GM23338 (cell line): ENCODE measurements at regions not wholly inside any gene's neighbourhood (a gene's known extent, or its start where the extent isn't known, plus 50 kb on each side); places are given as distances from the start of the nearest gene placed in this dataset.

ENCODE experiments used
- ATAC-seq: fragments of 200-7000 bp; cut with Tn5 transposase; 3 replicates; pipeline ENCODE4 v1.9.1; 2020
- DNase-seq: peaks from one replicate; pipeline ENCODE4 v3.0.0-alpha.2; 2015; ENCODE audit warnings: low spot score
- H2AFZ ChIP-seq: fragments of 200-600 bp; sonication (generic); 2 replicates; pipeline ENCODE4 v1.8.0; 2016; ENCODE audit warnings: antibody characterized with exemption, mild to moderate bottlenecking, moderate library complexity
- H3F3A ChIP-seq: fragments of 200-600 bp; sonication (generic); replicated peaks from 2 replicates; pipeline ENCODE4 v1.8.0; 2017; ENCODE audit warnings: antibody characterized with exemption, mixed run types, low read depth
- H3K27ac ChIP-seq: fragments of 200-600 bp; sonication (generic); 2 replicates; pipeline ENCODE4 v1.6.1; 2016; ENCODE audit warnings: low read depth
- H3K27me3 ChIP-seq: fragments of 200-600 bp; sonication (generic); 2 replicates; pipeline ENCODE4 v1.8.0; 2016; ENCODE audit warnings: mild to moderate bottlenecking, mixed run types, moderate library complexity; ENCODE audit not compliant: insufficient read depth
- H3K36me3 ChIP-seq: fragments of 200-600 bp; sonication (generic); 2 replicates; pipeline ENCODE4 v1.8.0; 2016; ENCODE audit warnings: mild to moderate bottlenecking; ENCODE audit not compliant: insufficient read depth
- H3K4me1 ChIP-seq: fragments of 200-600 bp; sonication (generic); 2 replicates; pipeline ENCODE4 v1.8.0; 2016; ENCODE audit warnings: mild to moderate bottlenecking, moderate library complexity; ENCODE audit not compliant: insufficient read depth
- H3K4me2 ChIP-seq: fragments of 200-600 bp; sonication (generic); 2 replicates; pipeline ENCODE4 v1.7.1; 2017; ENCODE audit warnings: mixed run types
- H3K4me3 ChIP-seq: fragments of 200-600 bp; sonication (generic); 2 replicates; pipeline ENCODE4 v1.6.1; 2016; ENCODE audit warnings: mixed run types
- H3K79me2 ChIP-seq: fragments of 200-600 bp; sonication (generic); replicated peaks from 2 replicates; pipeline ENCODE4 v1.8.0; 2017; ENCODE audit warnings: mild to moderate bottlenecking; ENCODE audit not compliant: insufficient read depth
- H3K9me2 ChIP-seq: fragments of 200-600 bp; sonication (generic); 2 replicates; pipeline ENCODE4 v1.8.0; 2017; ENCODE audit not compliant: insufficient read depth
- H4K20me1 ChIP-seq: fragments of 200-600 bp; sonication (generic); replicated peaks from 2 replicates; pipeline ENCODE4 v1.8.0; 2017; ENCODE audit warnings: mild to moderate bottlenecking; ENCODE audit not compliant: insufficient read depth
- H3K27ac Mint-ChIP-seq: 2 replicates; pipeline ENCODE4 v1.8.0; 2020; ENCODE audit warnings: inconsistent platforms, mild to moderate bottlenecking, moderate library complexity, mixed read lengths
- H3K27me3 Mint-ChIP-seq: 3 replicates; pipeline ENCODE4 v1.8.0; 2022; ENCODE audit warnings: low read depth, mild to moderate bottlenecking, moderate library complexity, mixed read lengths, inconsistent platforms; ENCODE audit not compliant: insufficient read depth, poor library complexity
- H3K36me3 Mint-ChIP-seq: 3 replicates; pipeline ENCODE4 v1.8.0; 2021; ENCODE audit warnings: low read depth, mild to moderate bottlenecking, inconsistent platforms, moderate library complexity, mixed read lengths
- H3K4me1 Mint-ChIP-seq: 3 replicates; pipeline ENCODE4 v1.8.0; 2020; ENCODE audit warnings: mild to moderate bottlenecking, inconsistent platforms, mixed read lengths
- H3K4me3 Mint-ChIP-seq: 3 replicates; pipeline ENCODE4 v1.8.0; 2021; ENCODE audit warnings: moderate library complexity, mild to moderate bottlenecking, inconsistent platforms, mixed read lengths
- H3K9me3 Mint-ChIP-seq: 3 replicates; pipeline ENCODE4 v1.8.0; 2020; ENCODE audit warnings: moderate library complexity, mild to moderate bottlenecking, inconsistent platforms, mixed read lengths
- CREB1 ChIP-seq: fragments of 250-450 bp; sonication (Bioruptor Pico); IDR thresholded peaks from 2 replicates; pipeline ENCODE4 v1.5.0; 2020; ENCODE audit warnings: low read depth, mild to moderate bottlenecking, moderate library complexity
- ETS1 ChIP-seq: IDR thresholded peaks from 2 replicates; pipeline ENCODE4 v1.6.1; 2016; ENCODE audit warnings: antibody characterized with exemption
- EZH2 ChIP-seq: fragments of 200-600 bp; sonication (generic); IDR thresholded peaks from one replicate; pipeline ENCODE4 v1.8.0; 2017; ENCODE audit warnings: antibody characterized with exemption, mild to moderate bottlenecking, low read depth; ENCODE audit not compliant: unreplicated experiment
- EZH2phosphoT487 ChIP-seq: fragments of 200-600 bp; sonication (generic); IDR thresholded peaks from one replicate; pipeline ENCODE4 v1.8.1; 2018; ENCODE audit warnings: antibody characterized with exemption; ENCODE audit not compliant: unreplicated experiment
- NANOG ChIP-seq: IDR thresholded peaks from 2 replicates; pipeline ENCODE4 v1.6.1; 2016; ENCODE audit warnings: antibody characterized with exemption, borderline replicate concordance
- POLR2AphosphoS5 ChIP-seq: IDR thresholded peaks from 2 replicates; pipeline ENCODE4 v1.6.1; 2016; ENCODE audit warnings: antibody characterized with exemption, low read depth
- STAT1 ChIP-seq: IDR thresholded peaks from one replicate; pipeline ENCODE4 v1.6.1; 2016; ENCODE audit warnings: antibody characterized with exemption; ENCODE audit not compliant: unreplicated experiment
- ZNF114 ChIP-seq: fragments of 250-450 bp; sonication (Bioruptor Pico); IDR thresholded peaks from 2 replicates; pipeline ENCODE4 v1.5.0; 2020; ENCODE audit warnings: mild to moderate bottlenecking, moderate library complexity
- ZNF331 ChIP-seq: fragments of 250-450 bp; sonication (Bioruptor Pico); IDR thresholded peaks from 2 replicates; pipeline ENCODE4 v1.5.0; 2020; ENCODE audit warnings: low read depth, mild to moderate bottlenecking, moderate library complexity
- TF ChIP-seq, protein P1 (sequence below): IDR thresholded peaks from one replicate; pipeline ENCODE4 v1.6.1; 2018; ENCODE audit warnings: antibody characterized with exemption; ENCODE audit not compliant: unreplicated experiment
- TF ChIP-seq, protein P2 (sequence below): fragments of 250-450 bp; sonication (Bioruptor Pico); IDR thresholded peaks from 2 replicates; pipeline ENCODE4 v1.5.0; 2020; ENCODE audit warnings: mild to moderate bottlenecking, moderate library complexity

- no peak overlapping the region for H3K4me2 ChIP-seq
- no peak for ATAC-seq
- H3K36me3 ChIP-seq: no peaks in the 10 kb centered on the region
- Mint-ChIP-seq H3K27ac (no peak overlapping the region), H3K9me3 (no peaks in the 10 kb centered on the region; the same call in 2 of the 3 replicates), H3K4me3 (no peak overlapping the region), H3K36me3 (no peaks in the 10 kb centered on the region), H3K27me3 (peaks cover 2% of the 10 kb centered on the region), H3K4me1 (peaks cover 5% of the 10 kb centered on the region; the same call in 2 of the 3 replicates)
- H3K79me2 ChIP-seq: no peaks in the 10 kb centered on the region
- H3F3A ChIP-seq: no peaks in the 10 kb centered on the region
- H3K9me2 ChIP-seq: no peaks in the 10 kb centered on the region
- no peaks in the 10 kb centered on the region for H3K27me3 ChIP-seq
- H3K27ac ChIP-seq: no peak overlapping the region
- no peaks in the 10 kb centered on the region for H3K4me1 ChIP-seq
- H3K4me3 ChIP-seq: no peak overlapping the region
- H2AFZ ChIP-seq: no peak overlapping the region
- TF ChIP-seq STAT1 (no peak), POLR2AphosphoS5 (no peak)
- DNase-seq: no peak
- no peaks in the 10 kb centered on the region for H4K20me1 ChIP-seq
These were observed 329.8 kb upstream of the EPHA7 start for GRCh38 chr6:93749191-93749590.

GRCh38 chr6:93746892-93747291 is 327.5 kb upstream of the EPHA7 start:
- no peaks in the 10 kb centered on the region for H3K27me3 ChIP-seq
- Mint-ChIP-seq H3K9me3 (no peaks in the 10 kb centered on the region; the same call in 2 of the 3 replicates), H3K27ac (no peak overlapping the region), H3K36me3 (no peaks in the 10 kb centered on the region), H3K4me1 (peaks cover 2% of the 10 kb centered on the region; the same call in 2 of the 3 replicates), H3K27me3 (peaks cover 2% of the 10 kb centered on the region), H3K4me3 (no peak overlapping the region)
- no peaks in the 10 kb centered on the region for H3K9me2 ChIP-seq
- H3K79me2 ChIP-seq: no peaks in the 10 kb centered on the region
- H3K36me3 ChIP-seq: no peaks in the 10 kb centered on the region
- ATAC-seq: no peak; the same call in 2 of the 3 replicates
- peak overlapping the region; percentile 72 for H2AFZ ChIP-seq
- no peaks in the 10 kb centered on the region for H4K20me1 ChIP-seq
- no peak overlapping the region for H3K27ac ChIP-seq
- H3K4me2 ChIP-seq: no peak overlapping the region
- H3K4me1 ChIP-seq: no peaks in the 10 kb centered on the region
- H3F3A ChIP-seq: no peaks in the 10 kb centered on the region
- no peak overlapping the region for H3K4me3 ChIP-seq
- DNase-seq: peak; percentile 13
- TF ChIP-seq ETS1 (no peak), ZNF114 (CRISPR knock-in tag) (no peak), ZNF331 (CRISPR knock-in tag) (no peak), CREB1 (CRISPR knock-in tag) (no peak), POLR2AphosphoS5 (no peak), EZH2 (no peak), EZH2phosphoT487 (no peak), NANOG (no peak), STAT1 (no peak)
- TF ChIP-seq, protein P1, sequence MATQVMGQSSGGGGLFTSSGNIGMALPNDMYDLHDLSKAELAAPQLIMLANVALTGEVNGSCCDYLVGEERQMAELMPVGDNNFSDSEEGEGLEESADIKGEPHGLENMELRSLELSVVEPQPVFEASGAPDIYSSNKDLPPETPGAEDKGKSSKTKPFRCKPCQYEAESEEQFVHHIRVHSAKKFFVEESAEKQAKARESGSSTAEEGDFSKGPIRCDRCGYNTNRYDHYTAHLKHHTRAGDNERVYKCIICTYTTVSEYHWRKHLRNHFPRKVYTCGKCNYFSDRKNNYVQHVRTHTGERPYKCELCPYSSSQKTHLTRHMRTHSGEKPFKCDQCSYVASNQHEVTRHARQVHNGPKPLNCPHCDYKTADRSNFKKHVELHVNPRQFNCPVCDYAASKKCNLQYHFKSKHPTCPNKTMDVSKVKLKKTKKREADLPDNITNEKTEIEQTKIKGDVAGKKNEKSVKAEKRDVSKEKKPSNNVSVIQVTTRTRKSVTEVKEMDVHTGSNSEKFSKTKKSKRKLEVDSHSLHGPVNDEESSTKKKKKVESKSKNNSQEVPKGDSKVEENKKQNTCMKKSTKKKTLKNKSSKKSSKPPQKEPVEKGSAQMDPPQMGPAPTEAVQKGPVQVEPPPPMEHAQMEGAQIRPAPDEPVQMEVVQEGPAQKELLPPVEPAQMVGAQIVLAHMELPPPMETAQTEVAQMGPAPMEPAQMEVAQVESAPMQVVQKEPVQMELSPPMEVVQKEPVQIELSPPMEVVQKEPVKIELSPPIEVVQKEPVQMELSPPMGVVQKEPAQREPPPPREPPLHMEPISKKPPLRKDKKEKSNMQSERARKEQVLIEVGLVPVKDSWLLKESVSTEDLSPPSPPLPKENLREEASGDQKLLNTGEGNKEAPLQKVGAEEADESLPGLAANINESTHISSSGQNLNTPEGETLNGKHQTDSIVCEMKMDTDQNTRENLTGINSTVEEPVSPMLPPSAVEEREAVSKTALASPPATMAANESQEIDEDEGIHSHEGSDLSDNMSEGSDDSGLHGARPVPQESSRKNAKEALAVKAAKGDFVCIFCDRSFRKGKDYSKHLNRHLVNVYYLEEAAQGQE: no peak
- TF ChIP-seq, protein P2, sequence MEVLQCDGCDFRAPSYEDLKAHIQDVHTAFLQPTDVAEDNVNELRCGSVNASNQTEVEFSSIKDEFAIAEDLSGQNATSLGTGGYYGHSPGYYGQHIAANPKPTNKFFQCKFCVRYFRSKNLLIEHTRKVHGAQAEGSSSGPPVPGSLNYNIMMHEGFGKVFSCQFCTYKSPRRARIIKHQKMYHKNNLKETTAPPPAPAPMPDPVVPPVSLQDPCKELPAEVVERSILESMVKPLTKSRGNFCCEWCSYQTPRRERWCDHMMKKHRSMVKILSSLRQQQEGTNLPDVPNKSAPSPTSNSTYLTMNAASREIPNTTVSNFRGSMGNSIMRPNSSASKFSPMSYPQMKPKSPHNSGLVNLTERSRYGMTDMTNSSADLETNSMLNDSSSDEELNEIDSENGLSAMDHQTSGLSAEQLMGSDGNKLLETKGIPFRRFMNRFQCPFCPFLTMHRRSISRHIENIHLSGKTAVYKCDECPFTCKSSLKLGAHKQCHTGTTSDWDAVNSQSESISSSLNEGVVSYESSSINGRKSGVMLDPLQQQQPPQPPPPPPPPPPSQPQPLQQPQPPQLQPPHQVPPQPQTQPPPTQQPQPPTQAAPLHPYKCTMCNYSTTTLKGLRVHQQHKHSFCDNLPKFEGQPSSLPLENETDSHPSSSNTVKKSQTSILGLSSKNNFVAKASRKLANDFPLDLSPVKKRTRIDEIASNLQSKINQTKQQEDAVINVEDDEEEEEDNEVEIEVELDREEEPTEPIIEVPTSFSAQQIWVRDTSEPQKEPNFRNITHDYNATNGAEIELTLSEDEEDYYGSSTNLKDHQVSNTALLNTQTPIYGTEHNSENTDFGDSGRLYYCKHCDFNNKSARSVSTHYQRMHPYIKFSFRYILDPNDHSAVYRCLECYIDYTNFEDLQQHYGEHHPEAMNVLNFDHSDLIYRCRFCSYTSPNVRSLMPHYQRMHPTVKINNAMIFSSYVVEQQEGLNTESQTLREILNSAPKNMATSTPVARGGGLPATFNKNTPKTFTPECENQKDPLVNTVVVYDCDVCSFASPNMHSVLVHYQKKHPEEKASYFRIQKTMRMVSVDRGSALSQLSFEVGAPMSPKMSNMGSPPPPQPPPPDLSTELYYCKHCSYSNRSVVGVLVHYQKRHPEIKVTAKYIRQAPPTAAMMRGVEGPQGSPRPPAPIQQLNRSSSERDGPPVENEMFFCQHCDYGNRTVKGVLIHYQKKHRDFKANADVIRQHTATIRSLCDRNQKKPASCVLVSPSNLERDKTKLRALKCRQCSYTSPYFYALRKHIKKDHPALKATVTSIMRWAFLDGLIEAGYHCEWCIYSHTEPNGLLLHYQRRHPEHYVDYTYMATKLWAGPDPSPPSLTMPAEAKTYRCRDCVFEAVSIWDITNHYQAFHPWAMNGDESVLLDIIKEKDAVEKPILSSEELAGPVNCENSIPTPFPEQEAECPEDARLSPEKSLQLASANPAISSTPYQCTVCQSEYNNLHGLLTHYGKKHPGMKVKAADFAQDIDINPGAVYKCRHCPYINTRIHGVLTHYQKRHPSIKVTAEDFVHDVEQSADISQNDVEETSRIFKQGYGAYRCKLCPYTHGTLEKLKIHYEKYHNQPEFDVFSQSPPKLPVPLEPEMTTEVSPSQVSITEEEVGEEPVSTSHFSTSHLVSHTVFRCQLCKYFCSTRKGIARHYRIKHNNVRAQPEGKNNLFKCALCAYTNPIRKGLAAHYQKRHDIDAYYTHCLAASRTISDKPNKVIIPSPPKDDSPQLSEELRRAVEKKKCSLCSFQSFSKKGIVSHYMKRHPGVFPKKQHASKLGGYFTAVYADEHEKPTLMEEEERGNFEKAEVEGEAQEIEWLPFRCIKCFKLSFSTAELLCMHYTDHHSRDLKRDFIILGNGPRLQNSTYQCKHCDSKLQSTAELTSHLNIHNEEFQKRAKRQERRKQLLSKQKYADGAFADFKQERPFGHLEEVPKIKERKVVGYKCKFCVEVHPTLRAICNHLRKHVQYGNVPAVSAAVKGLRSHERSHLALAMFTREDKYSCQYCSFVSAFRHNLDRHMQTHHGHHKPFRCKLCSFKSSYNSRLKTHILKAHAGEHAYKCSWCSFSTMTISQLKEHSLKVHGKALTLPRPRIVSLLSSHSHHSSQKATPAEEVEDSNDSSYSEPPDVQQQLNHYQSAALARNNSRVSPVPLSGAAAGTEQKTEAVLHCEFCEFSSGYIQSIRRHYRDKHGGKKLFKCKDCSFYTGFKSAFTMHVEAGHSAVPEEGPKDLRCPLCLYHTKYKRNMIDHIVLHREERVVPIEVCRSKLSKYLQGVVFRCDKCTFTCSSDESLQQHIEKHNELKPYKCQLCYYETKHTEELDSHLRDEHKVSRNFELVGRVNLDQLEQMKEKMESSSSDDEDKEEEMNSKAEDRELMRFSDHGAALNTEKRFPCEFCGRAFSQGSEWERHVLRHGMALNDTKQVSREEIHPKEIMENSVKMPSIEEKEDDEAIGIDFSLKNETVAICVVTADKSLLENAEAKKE (CRISPR knock-in tag): no peak
